ENCODE measurements at regions not wholly inside any gene's neighbourhood (a gene's known extent, or its start where the extent isn't known, plus 50 kb on each side); places are given as distances from the start of the nearest gene placed in this dataset.

- TF ChIP-seq, protein P1, sequence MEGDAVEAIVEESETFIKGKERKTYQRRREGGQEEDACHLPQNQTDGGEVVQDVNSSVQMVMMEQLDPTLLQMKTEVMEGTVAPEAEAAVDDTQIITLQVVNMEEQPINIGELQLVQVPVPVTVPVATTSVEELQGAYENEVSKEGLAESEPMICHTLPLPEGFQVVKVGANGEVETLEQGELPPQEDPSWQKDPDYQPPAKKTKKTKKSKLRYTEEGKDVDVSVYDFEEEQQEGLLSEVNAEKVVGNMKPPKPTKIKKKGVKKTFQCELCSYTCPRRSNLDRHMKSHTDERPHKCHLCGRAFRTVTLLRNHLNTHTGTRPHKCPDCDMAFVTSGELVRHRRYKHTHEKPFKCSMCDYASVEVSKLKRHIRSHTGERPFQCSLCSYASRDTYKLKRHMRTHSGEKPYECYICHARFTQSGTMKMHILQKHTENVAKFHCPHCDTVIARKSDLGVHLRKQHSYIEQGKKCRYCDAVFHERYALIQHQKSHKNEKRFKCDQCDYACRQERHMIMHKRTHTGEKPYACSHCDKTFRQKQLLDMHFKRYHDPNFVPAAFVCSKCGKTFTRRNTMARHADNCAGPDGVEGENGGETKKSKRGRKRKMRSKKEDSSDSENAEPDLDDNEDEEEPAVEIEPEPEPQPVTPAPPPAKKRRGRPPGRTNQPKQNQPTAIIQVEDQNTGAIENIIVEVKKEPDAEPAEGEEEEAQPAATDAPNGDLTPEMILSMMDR (IDR thresholded peaks at IDR 0.05; ENCODE audit: low read length) = no peak
- no peak for TF ChIP-seq EZH2 (optimal IDR thresholded peaks at IDR 0.05; ENCODE audit: low read depth, low read length)
These were observed 2029.9 kb upstream of the AGA start for GRCh38 chr4:179472164-179472563.

All from MM.1S (cell line).